Fibroblast of lung (primary cell): ENCODE measurements at regions not wholly inside any gene's neighbourhood (a gene's known extent, or its start where the extent isn't known, plus 50 kb on each side); places are given as distances from the start of the nearest gene placed in this dataset.
"Not testable (repeated sequence)": the region's sequence is repeated elsewhere in the genome, so short reads cannot be mapped to it uniquely, and the experiment has no call there.

ENCODE experiments used
- DNase-seq, 2 donors: peaks; one replicate each; pipeline versions ENCODE4 v3.0.0 to v3.0.0-alpha.2; 2010; ENCODE audit warnings: low read depth in 2 of 2
- H2AFZ ChIP-seq: 2 replicates; pipeline ENCODE4 v1.5.1; 2012; ENCODE audit warnings: low read length, control low read depth, inconsistent platforms
- H3K27ac ChIP-seq: 2 replicates; pipeline ENCODE4 v1.5.1; 2011; ENCODE audit warnings: low read length, control low read depth; ENCODE audit not compliant: insufficient read depth
- H3K27me3 ChIP-seq: 2 replicates; pipeline ENCODE4 v1.5.1; 2011; ENCODE audit warnings: mild to moderate bottlenecking, low read length; ENCODE audit not compliant: control insufficient read depth, insufficient read depth
- H3K36me3 ChIP-seq: 2 replicates; pipeline ENCODE4 v1.5.1; 2011; ENCODE audit warnings: low read length; ENCODE audit not compliant: control insufficient read depth, insufficient read depth
- H3K4me1 ChIP-seq: 2 replicates; pipeline ENCODE4 v1.5.1; 2011; ENCODE audit warnings: low read length; ENCODE audit not compliant: control insufficient read depth, insufficient read depth; ENCODE audit errors: extremely low read depth
- H3K4me2 ChIP-seq: 2 replicates; pipeline ENCODE4 v1.5.1; 2011; ENCODE audit warnings: low read length, control low read depth; ENCODE audit not compliant: insufficient read depth; ENCODE audit errors: extremely low read depth
- H3K4me3 ChIP-seq, 4 experiments: fragments of 200-600 bp in 1 of 4; sonication (generic) in 1 of 4; replicated peaks in 1 of 4; 2 replicates each; pipeline ENCODE4 v1.5.1; 2011 to 2016; ENCODE audit warnings: low read length in 4 of 4, low read depth in 3 of 4, mild to moderate bottlenecking in 3 of 4, control low read depth in 2 of 4, inconsistent platforms in 1 of 4, mixed read lengths in 1 of 4; ENCODE audit not compliant: insufficient read depth in 1 of 4; ENCODE audit errors: control extremely low read depth in 1 of 4
- H3K79me2 ChIP-seq: 2 replicates; pipeline ENCODE4 v1.5.1; 2012; ENCODE audit warnings: mild to moderate bottlenecking, low read length, inconsistent platforms; ENCODE audit not compliant: control insufficient read depth, insufficient read depth
- H3K9ac ChIP-seq: 2 replicates; pipeline ENCODE4 v1.5.1; 2011; ENCODE audit warnings: mild to moderate bottlenecking, low read length, control low read depth; ENCODE audit not compliant: insufficient read depth
- H3K9me3 ChIP-seq: 2 replicates; pipeline ENCODE4 v1.5.1; 2012; ENCODE audit warnings: low read depth, low read length; ENCODE audit not compliant: control insufficient read depth, insufficient read depth
- H4K20me1 ChIP-seq: 2 replicates; pipeline ENCODE4 v1.5.1; 2011; ENCODE audit warnings: low read length; ENCODE audit not compliant: control insufficient read depth, insufficient read depth; ENCODE audit errors: extremely low read depth
- CTCF ChIP-seq, 2 donors: IDR thresholded peaks in 1 of 2; conservative IDR thresholded peaks in 1 of 2; 1 replicate in 1 of 2; 2 replicates in 1 of 2; pipeline ENCODE4 v1.5.1; 2011 to 2012; ENCODE audit warnings: low read length in 2 of 2, control low read depth in 1 of 2, inconsistent platforms in 1 of 2, low read depth in 1 of 2, mild to moderate bottlenecking in 1 of 2
- EZH2 ChIP-seq: IDR thresholded peaks from 2 replicates; pipeline ENCODE4 v1.5.1; 2012; ENCODE audit warnings: low read length, control low read depth, mild to moderate bottlenecking; ENCODE audit errors: missing control alignments

GRCh38 chr1:147348592-147348991 is 106.1 kb downstream of the CHD1L start:
- not testable (repeated sequence) for H3K9ac ChIP-seq, H3K4me2 ChIP-seq, DNase-seq, H3K27me3 ChIP-seq, H3K4me3 ChIP-seq, H3K9me3 ChIP-seq, H2AFZ ChIP-seq, H3K4me1 ChIP-seq, H4K20me1 ChIP-seq, H3K36me3 ChIP-seq, H3K79me2 ChIP-seq, H3K27ac ChIP-seq

GRCh38 chr1:147349533-147349932 is 107.0 kb downstream of the CHD1L start:
- Histone ChIP-seq H3K27ac (no peak overlapping the region), H3K27me3 (no peaks in the 10 kb centered on the region), H3K79me2 (no peaks in the 10 kb centered on the region), H3K4me1 (no peaks in the 10 kb centered on the region), H3K9me3 (no peaks in the 10 kb centered on the region), H3K4me2 (no peak overlapping the region), H3K9ac (no peak overlapping the region), H3K4me3 (no peak overlapping the region), H3K36me3 (no peaks in the 10 kb centered on the region), H4K20me1 (no peaks in the 10 kb centered on the region), H2AFZ (no peak overlapping the region)
- TF ChIP-seq CTCF (conservative IDR thresholded peaks at IDR 0.05 in 1 of 2, IDR thresholded peaks at IDR 0.05 in 1 of 2; ENCODE audit: low read depth in 1 of 2, low read length in 2 of 2) (no peak), EZH2 (no peak)
- no peak for DNase-seq

GRCh38 chr1:147351140-147351835 is 108.8 kb downstream of the CHD1L start:
- Histone ChIP-seq H3K9ac (no peak overlapping the region), H3K79me2 (no peaks in the 10 kb centered on the region), H3K4me1 (no peaks in the 10 kb centered on the region), H3K9me3 (no peaks in the 10 kb centered on the region), H2AFZ (no peak overlapping the region), H3K4me2 (no peak overlapping the region), H4K20me1 (no peaks in the 10 kb centered on the region), H3K4me3 (no peak overlapping the region), H3K27me3 (no peaks in the 10 kb centered on the region), H3K36me3 (no peaks in the 10 kb centered on the region), H3K27ac (no peak overlapping the region)
- TF ChIP-seq EZH2: no peak
- TF ChIP-seq CTCF (conservative IDR thresholded peaks at IDR 0.05 in 1 of 2, IDR thresholded peaks at IDR 0.05 in 1 of 2; ENCODE audit: low read depth in 1 of 2, low read length in 2 of 2): no peak
- DNase-seq: no peak
